22Rv1 (cell line): ENCODE measurements at regions not wholly inside any gene's neighbourhood (a gene's known extent, or its start where the extent isn't known, plus 50 kb on each side); places are given as distances from the start of the nearest gene placed in this dataset.

Experiments
- H3K27ac ChIP-seq: fragments of 450-650 bp; 2 replicates; pipeline ENCODE4 v1.5.1; 2017
- CTCF ChIP-seq: fragments of 450-650 bp; IDR thresholded peaks from 2 replicates; pipeline ENCODE4 v1.5.1; 2017; ENCODE audit warnings: mild to moderate bottlenecking
- ZFX ChIP-seq: fragments of 450-650 bp; IDR thresholded peaks from 2 replicates; pipeline ENCODE4 v1.6.1; 2017; ENCODE audit warnings: antibody characterized with exemption, borderline replicate concordance

- H3K27ac ChIP-seq = no peak overlapping the region
- no peak for TF ChIP-seq CTCF
- TF ChIP-seq ZFX = no peak
Measured at GRCh38 chr2:88320076-88320773, 132.3 kb downstream of the FOXI3 start.

- no peak overlapping the region for H3K27ac ChIP-seq
- TF ChIP-seq CTCF (no peak), ZFX (no peak)
Measured at GRCh38 chr2:88318956-88319330, 133.6 kb downstream of the FOXI3 start.

GRCh38 chr2:88318071-88318955 is 134.2 kb downstream of the FOXI3 start:
- H3K27ac ChIP-seq = no peak overlapping the region
- no peak for TF ChIP-seq CTCF
- no peak for TF ChIP-seq ZFX

GRCh38 chr2:88310787-88311186 is 140.6 kb downstream of the THNSL2 start:
- H3K27ac ChIP-seq = no peak overlapping the region
- TF ChIP-seq CTCF = no peak
- TF ChIP-seq ZFX = no peak

GRCh38 chr2:88307817-88308216 is 137.7 kb downstream of the THNSL2 start:
- TF ChIP-seq CTCF (peak; percentile 80), ZFX (no peak)

GRCh38 chr2:88303865-88304264 is 133.7 kb downstream of the THNSL2 start:
- no peak overlapping the region for H3K27ac ChIP-seq
- TF ChIP-seq CTCF (no peak), ZFX (no peak)

More at GRCh38 chr2:88307817-88308216, 137.7 kb downstream of the THNSL2 start:
- no peak overlapping the region for H3K27ac ChIP-seq

- no peak for TF ChIP-seq CTCF
- TF ChIP-seq ZFX = no peak
- H3K27ac ChIP-seq = no peak overlapping the region
Measured at GRCh38 chr2:88296247-88296646, 126.1 kb downstream of the THNSL2 start.
